Breast epithelium (tissue), 3 donors: ENCODE measurements at regions not wholly inside any gene's neighbourhood (a gene's known extent, or its start where the extent isn't known, plus 50 kb on each side); places are given as distances from the start of the nearest gene placed in this dataset.

Experiments used
- POLR2A ChIP-seq: fragments of 450-650 bp; IDR thresholded peaks from one replicate; pipeline ENCODE4 v1.6.1; 2016; ENCODE audit warnings: antibody characterized with exemption, mild to moderate bottlenecking, moderate library complexity
- TF ChIP-seq, protein P1 (sequence below), 3 donors: fragments of 450-650 bp; IDR thresholded peaks; one replicate each; pipeline ENCODE4 v1.5.1; 2016 to 2017; ENCODE audit warnings: antibody characterized with exemption in 3 of 3, mild to moderate bottlenecking in 3 of 3, moderate library complexity in 3 of 3

DNA sequence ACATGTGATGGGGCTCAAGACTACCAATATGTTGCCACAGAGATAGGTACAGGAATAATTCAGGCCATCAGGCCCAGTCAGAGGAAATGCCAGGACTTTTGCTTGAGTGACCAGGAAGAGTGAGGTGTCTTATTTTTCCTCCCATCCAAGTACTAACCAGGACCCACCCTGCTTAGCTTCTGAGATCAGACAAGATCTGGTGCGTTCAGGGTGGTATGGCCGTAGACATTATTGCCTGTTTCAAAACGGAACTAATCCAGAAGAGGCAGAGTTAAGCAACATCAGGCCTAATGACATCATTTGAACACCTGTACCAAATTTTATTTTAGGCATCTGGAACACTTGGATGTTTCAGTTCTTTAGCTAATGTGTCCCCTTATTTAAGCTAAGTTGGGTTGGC lies 205.5 kb upstream of the POU2AF2 start:
- no peak for TF ChIP-seq POLR2A
- TF ChIP-seq, protein P1, sequence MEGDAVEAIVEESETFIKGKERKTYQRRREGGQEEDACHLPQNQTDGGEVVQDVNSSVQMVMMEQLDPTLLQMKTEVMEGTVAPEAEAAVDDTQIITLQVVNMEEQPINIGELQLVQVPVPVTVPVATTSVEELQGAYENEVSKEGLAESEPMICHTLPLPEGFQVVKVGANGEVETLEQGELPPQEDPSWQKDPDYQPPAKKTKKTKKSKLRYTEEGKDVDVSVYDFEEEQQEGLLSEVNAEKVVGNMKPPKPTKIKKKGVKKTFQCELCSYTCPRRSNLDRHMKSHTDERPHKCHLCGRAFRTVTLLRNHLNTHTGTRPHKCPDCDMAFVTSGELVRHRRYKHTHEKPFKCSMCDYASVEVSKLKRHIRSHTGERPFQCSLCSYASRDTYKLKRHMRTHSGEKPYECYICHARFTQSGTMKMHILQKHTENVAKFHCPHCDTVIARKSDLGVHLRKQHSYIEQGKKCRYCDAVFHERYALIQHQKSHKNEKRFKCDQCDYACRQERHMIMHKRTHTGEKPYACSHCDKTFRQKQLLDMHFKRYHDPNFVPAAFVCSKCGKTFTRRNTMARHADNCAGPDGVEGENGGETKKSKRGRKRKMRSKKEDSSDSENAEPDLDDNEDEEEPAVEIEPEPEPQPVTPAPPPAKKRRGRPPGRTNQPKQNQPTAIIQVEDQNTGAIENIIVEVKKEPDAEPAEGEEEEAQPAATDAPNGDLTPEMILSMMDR (IDR thresholded peaks at IDR 0.05): no peak
